Ectodermal cell (in vitro differentiated cells): ENCODE measurements at regions not wholly inside any gene's neighbourhood (a gene's known extent, or its start where the extent isn't known, plus 50 kb on each side); places are given as distances from the start of the nearest gene placed in this dataset.
"Not testable (repeated sequence)": the region's sequence is repeated elsewhere in the genome, so short reads cannot be mapped to it uniquely, and the experiment has no call there.

ENCODE experiments used
- H3K27ac ChIP-seq: 2 replicates; pipeline ENCODE4 v1.7.0; 2013; ENCODE audit warnings: mild to moderate bottlenecking, low read depth, low read length; ENCODE audit not compliant: insufficient read depth, poor library complexity, severe bottlenecking
- H3K27me3 ChIP-seq: 2 replicates; pipeline ENCODE4 v1.7.0; 2013; ENCODE audit warnings: mild to moderate bottlenecking, low read length; ENCODE audit not compliant: insufficient read depth, control insufficient read depth, poor library complexity, severe bottlenecking
- H3K36me3 ChIP-seq: one replicate; pipeline ENCODE4 v1.7.0; 2013; ENCODE audit warnings: low read length; ENCODE audit not compliant: control insufficient read depth, insufficient read depth
- H3K4me1 ChIP-seq: one replicate; pipeline ENCODE4 v1.7.0; 2013; ENCODE audit warnings: low read length; ENCODE audit not compliant: control insufficient read depth, insufficient read depth
- H3K4me3 ChIP-seq: 2 replicates; pipeline ENCODE4 v1.7.0; 2013; ENCODE audit warnings: low read depth, low read length, control low read depth; ENCODE audit not compliant: insufficient read depth
- H3K9me3 ChIP-seq: 2 replicates; pipeline ENCODE4 v1.7.0; 2013; ENCODE audit warnings: mild to moderate bottlenecking, low read length, moderate library complexity; ENCODE audit not compliant: control insufficient read depth
- WGBS, 2 experiments: methylation state at CpG; one replicate each; pipeline ENCODE4 v1.1.7; 2013; ENCODE audit warnings: missing lambda C conversion rate in 2 of 2; 5-methylcytosine and 5-hydroxymethylcytosine counted together

DNA sequence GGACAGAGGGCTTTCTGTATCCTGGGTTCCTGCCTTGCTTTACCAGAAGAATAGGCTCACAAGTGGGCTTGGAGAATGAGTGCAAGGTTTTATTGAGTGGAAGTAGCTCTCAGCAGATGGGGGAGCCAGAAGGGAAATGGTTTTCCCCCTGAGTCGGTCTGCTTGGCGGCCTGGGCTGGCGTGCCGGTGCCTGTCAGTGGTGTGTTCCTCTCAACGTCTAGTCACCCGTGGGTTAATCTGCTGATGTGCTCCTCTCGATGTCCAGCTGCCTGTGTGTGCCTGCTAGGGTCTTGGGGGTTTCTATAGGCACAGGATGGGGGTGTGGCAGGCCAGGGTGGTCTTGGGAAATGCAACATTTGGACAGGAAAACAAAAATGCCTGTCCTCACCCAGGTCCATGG, 370.8 kb upstream of the ZNF462 start:
- not testable (repeated sequence) for H3K4me3 ChIP-seq, H3K9me3 ChIP-seq, H3K4me1 ChIP-seq, H3K27ac ChIP-seq, H3K27me3 ChIP-seq, H3K36me3 ChIP-seq
- 91 to 94% methylated on average over 7 of the region's 7 CpGs for WGBS, 2 experiments

DNA sequence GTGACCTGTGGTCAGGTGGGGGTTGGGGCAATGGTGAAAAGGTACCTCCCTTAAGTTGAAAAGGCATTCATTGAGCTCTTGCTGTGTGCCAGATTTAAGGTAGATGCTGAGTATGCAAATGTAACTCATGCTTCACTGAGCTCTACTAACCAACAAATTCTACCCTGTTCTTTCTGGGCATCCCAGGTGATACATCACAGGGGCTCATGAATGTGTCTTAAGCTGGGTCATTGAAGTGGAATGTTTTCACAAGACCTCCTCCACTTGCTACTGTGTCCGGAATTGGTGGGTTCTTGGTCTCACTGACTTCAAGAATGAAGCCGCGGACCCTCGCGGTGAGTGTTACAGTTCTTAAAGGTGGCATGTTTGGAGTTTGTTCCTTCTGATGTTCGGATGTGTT, 362.8 kb upstream of the ZNF462 start:
- no peaks in the 10 kb centered on the region for H3K36me3 ChIP-seq
- H3K9me3 ChIP-seq: no peaks in the 10 kb centered on the region
- H3K4me3 ChIP-seq: no peak overlapping the region
- H3K27ac ChIP-seq: no peak overlapping the region
- WGBS, 2 experiments: 98% methylated on average over 4 to 6 of the region's 6 CpGs
- no peaks in the 10 kb centered on the region for H3K27me3 ChIP-seq
- no peaks in the 10 kb centered on the region for H3K4me1 ChIP-seq

DNA sequence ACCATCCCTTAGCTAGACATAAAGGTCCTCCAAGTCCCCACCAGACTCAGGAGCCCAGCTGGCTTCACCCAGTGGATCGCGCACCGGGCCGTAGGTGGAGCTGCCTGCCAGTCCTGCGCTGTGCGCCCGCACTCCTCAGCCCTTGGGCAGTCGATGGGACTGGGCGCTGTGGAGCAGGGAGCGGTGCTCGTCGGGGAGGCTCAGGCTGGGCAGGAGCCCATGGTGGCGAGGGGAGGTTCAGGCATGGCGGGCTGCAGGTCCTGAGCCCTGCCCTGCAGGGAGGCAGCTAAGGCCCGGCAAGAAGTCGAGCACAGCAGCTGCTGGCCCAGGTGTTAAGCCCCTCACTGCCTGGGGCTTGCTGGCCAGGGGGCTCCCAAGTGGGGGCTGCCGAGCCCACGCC, 361.8 kb upstream of the ZNF462 start:
- H3K27ac ChIP-seq, H3K36me3 ChIP-seq, H3K4me3 ChIP-seq, H3K9me3 ChIP-seq, H3K4me1 ChIP-seq, H3K27me3 ChIP-seq: not testable (repeated sequence)
- WGBS, 2 experiments: 95 to 96% methylated on average over 18 of the region's 18 CpGs

DNA sequence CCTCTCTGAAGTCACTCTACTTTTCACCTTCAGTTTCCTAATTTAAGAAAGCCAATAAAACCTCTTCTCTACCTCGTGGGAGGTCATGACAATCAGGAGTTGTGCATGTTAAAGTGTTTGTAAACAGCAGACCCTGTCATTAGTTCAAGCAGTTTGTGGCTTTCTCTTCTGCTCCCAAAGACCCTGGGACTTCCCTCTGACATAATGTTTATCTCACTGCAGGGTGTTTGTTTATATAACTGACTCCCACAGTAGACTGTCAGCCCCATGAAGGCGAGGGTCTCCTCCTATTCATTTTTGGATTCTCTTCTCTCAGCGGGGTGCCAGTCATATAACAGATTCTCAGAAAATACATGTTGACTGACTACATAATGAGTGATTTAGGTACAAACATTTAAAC, 360.0 kb upstream of the ZNF462 start:
- WGBS, 2 experiments: 78 to 83% methylated on average over 2 to 3 of the region's 3 CpGs
- H3K9me3 ChIP-seq: no peaks in the 10 kb centered on the region
- no peaks in the 10 kb centered on the region for H3K4me1 ChIP-seq
- H3K27ac ChIP-seq: no peak overlapping the region
- H3K27me3 ChIP-seq: no peaks in the 10 kb centered on the region
- H3K36me3 ChIP-seq: no peaks in the 10 kb centered on the region
- H3K4me3 ChIP-seq: no peak overlapping the region

DNA sequence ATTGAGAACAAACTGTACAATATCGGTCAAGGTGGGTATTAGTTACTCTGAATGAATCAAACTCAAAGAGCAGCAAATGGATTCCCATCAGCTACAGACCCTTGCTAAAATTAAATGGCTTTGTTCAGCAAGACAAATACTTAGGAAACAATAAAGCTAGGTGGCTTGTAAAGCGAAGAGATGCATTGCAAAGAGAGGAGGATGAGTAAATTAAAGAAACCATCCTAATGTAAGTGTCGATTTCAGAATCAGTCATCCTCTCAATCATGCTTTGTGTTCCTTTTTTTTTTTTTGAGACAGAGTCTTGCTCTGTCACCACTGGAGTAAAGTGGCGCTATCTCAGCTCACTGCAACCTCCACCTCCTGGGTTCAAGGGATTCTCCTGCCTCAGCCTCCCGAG, 359.2 kb upstream of the ZNF462 start:
- no peak overlapping the region for H3K27ac ChIP-seq
- no peaks in the 10 kb centered on the region for H3K27me3 ChIP-seq
- no peak overlapping the region for H3K4me3 ChIP-seq
- H3K4me1 ChIP-seq: no peaks in the 10 kb centered on the region
- H3K36me3 ChIP-seq: no peaks in the 10 kb centered on the region
- H3K9me3 ChIP-seq: no peaks in the 10 kb centered on the region
- WGBS, 2 experiments: 96 to 99% methylated on average over 5 of the region's 5 CpGs

DNA sequence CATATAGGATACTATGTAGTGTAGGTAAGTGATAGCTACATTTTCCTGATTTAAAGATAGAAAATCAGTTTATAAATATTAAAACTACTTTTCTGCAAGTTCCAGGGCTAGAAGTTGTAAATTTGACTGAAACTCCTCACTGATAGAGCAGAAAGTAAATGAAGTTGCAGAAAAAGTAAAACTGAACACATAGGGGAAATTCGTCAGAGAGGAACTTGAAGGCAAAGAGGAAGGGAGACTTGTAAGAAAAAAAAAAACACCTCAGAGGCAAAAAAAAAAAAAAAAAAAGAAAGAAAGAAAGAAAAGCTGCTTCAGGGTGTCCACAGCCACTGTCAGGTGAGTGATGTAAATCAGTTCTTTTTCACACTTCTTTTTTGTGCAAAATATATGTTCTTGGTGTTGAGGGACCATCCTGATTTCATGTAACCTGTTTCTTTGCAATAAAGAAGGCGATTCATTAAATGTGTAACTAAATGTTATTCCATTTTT, 336.2 kb upstream of the ZNF462 start:
- H3K4me3 ChIP-seq: no peak overlapping the region
- no peaks in the 10 kb centered on the region for H3K9me3 ChIP-seq
- no peaks in the 10 kb centered on the region for H3K36me3 ChIP-seq
- H3K27me3 ChIP-seq: no peaks in the 10 kb centered on the region
- 79 to 90% methylated on average over 1 of the region's 2 CpGs for WGBS, 2 experiments
- H3K4me1 ChIP-seq: no peaks in the 10 kb centered on the region
- no peak overlapping the region for H3K27ac ChIP-seq

DNA sequence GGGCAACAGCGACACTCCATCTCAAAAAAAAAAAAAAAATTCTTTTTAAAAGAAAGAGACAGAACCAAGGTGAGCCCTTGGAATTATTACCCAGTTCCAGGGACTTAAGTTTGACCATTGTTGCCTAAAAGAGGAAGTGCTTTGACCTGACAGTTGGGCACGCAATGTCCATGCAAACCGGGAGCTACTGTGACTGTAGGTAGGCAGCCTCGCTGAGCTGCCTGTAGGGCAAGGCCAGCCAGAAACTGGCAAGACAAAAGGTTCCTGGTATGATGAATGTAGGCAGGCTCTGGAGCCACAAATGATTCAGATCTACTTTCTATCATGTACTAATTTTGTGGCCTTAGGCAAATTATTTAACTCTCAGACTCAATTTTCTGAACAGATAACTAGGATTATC, 334.8 kb upstream of the ZNF462 start:
- no peaks in the 10 kb centered on the region for H3K9me3 ChIP-seq
- WGBS, 2 experiments: 94 to 97% methylated on average over 4 of the region's 4 CpGs
- no peaks in the 10 kb centered on the region for H3K36me3 ChIP-seq
- H3K4me1 ChIP-seq: no peaks in the 10 kb centered on the region
- H3K27ac ChIP-seq: no peak overlapping the region
- H3K4me3 ChIP-seq: no peak overlapping the region
- no peaks in the 10 kb centered on the region for H3K27me3 ChIP-seq

DNA sequence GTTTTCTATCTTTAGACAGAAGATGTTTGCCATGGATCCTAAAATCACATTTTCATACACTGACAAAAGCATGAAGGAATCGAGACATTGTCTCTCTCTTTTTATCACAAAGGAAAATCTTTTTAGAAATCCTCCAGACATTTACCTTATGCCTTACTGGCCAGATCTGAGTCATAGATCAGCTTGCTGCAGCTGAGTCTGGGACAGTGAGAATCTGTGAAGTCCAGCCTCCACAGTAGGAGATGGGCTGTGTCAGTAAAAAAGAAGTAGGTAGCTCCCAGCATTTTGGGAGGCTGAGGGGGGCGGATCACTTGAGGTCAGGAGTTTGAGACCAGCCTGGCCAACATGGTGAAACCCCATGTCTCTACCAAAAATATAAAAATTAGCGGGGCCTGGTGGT, 333.4 kb upstream of the ZNF462 start:
- H3K4me3 ChIP-seq: no peak overlapping the region
- H3K36me3 ChIP-seq: no peaks in the 10 kb centered on the region
- no peaks in the 10 kb centered on the region for H3K9me3 ChIP-seq
- no peaks in the 10 kb centered on the region for H3K27me3 ChIP-seq
- 94% methylated on average over 3 of the region's 3 CpGs for WGBS, 2 experiments
- no peak overlapping the region for H3K27ac ChIP-seq
- H3K4me1 ChIP-seq: no peaks in the 10 kb centered on the region

DNA sequence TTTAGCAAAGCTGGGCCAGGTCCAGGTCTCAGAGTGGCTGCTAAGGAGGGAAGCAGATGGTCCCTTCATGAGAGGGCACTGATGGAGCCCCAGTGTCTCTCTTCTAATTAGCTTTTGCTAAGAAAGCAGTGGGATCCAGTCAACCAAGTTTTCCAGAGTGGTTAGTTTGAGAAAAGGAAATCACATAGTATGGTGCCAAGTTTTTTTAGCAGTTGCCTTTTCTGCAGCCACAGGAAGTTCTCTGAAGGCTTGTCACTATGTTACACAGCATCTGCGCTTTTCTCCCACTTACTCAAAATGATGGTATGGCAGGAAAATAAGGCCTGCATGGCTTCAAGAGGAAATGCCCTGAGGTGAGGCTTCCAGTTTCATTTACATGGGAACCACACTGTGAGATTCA, 331.5 kb upstream of the ZNF462 start:
- 97 to 100% methylated on average over 1 of the region's 1 CpG for WGBS, 2 experiments

DNA sequence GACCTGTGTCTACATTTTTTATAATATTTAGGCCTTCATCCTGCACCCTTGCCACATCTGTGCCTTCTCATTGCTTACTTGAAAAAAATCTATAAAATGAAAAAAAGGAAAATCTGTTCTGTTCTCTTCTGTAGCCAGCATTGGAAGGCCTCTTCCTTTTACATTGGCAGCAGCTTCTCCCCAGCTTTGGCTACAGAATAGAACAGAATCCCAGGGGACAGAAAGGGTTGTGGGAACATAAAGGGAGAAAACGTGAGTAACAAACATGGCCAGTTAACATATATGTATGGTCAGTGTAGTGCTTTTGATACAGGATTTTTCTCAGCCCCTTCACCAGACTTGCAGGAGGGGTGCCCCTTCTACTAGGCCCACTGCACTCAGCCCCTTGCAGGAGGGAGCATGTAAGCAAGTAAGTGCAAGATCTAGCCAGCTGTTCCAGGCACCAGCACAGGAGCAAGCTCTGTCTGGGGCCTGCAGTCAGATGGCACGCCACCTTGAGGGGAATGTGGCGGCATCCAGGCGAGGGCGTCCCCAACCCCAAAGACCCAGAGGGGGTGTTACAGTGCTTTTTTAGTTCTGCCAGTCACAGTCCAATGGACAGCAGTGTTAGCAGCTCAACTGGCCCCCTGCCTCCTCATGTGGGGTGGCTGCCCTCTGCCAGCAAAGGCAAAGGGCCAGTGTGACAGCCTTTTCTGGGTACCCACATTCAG, 330.5 kb upstream of the ZNF462 start:
- Histone ChIP-seq H3K27ac (no peak overlapping the region), H3K27me3 (no peaks in the 10 kb centered on the region), H3K4me3 (no peak overlapping the region), H3K9me3 (no peaks in the 10 kb centered on the region), H3K4me1 (no peaks in the 10 kb centered on the region), H3K36me3 (no peaks in the 10 kb centered on the region)
- 90 to 91% methylated on average over 5 of the region's 5 CpGs for WGBS, 2 experiments

More for the DNA sequence above, 331.5 kb upstream of the ZNF462 start:
- Histone ChIP-seq H3K27me3 (no peaks in the 10 kb centered on the region), H3K9me3 (no peaks in the 10 kb centered on the region), H3K4me1 (no peaks in the 10 kb centered on the region), H3K36me3 (no peaks in the 10 kb centered on the region), H3K27ac (no peak overlapping the region), H3K4me3 (no peak overlapping the region)

DNA sequence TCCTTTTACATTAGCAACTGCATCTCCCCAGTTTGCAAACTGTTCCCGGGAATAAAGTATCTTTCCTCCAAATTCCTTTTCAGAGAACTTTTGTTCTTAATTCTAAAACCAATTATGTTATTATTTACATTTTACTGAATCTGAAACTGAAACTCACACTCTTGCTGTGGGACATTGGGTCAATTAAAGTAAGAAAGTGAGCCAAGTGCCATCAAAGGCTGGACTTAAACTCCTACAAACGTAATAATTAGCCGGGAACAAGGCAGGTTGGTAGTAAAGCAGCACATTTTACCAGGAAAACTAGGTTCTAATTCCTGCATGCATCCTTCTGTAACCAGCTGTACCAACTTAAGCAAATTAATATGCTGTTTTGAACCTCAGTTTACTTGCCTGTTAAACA, 328.2 kb upstream of the ZNF462 start:
- Histone ChIP-seq H3K9me3 (no peaks in the 10 kb centered on the region), H3K36me3 (no peaks in the 10 kb centered on the region), H3K27ac (no peak overlapping the region), H3K4me3 (no peak overlapping the region), H3K27me3 (no peaks in the 10 kb centered on the region), H3K4me1 (no peaks in the 10 kb centered on the region)
- 92 to 95% methylated on average over 3 of the region's 3 CpGs for WGBS, 2 experiments
